NK-92 treated with Interleukin-12 subunit alpha and Interleukin-12 subunit beta, amount 100 ng/mL, for 24 hours (cell line): ENCODE measurements at regions not wholly inside any gene's neighbourhood (a gene's known extent, or its start where the extent isn't known, plus 50 kb on each side); places are given as distances from the start of the nearest gene placed in this dataset.

Experiments used
- DNase-seq: peaks from one replicate; lab custom pipeline; 2025; lab: John Stamatoyannopoulos, UW

DNA sequence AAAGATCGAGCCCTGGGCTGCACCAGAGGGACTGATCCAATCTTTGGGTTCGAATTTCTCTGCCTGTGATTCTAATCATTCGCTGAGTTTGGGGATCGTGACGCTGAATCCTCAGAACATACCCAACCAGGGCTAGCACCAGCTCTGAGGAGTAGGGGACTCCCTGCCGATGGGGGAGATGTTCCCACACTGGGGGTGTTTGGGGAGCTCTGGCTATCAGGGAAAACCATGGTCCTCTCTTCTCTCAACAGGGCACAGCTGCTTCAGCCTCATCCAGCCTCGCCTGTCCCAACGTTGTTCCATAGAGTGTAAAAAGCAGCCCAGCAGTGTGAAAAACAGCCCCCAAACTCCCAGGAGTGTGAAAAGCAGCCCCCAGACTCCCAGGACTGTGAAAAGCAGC, 136.6 kb downstream of the ANKRD60 start:
- DNase-seq = no peak

DNA sequence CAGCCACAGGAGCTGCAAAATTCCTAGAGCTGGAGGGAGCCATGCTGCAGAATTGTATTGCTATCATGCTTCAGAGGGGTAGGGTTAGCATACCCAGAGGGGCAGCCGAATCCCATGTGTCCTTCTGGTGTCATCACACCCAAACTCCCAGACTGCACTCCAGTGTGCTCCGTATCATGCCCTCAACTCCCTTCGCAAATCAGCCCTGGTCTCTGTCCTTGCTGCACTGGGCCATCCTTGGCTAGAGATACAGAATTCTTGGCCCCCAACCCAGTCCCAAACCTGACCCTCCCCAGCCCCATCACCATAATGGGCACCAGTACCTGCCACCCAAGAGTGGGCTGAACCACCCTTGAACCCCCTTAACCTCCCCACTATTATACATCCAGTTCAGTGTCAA, 138.3 kb downstream of the ANKRD60 start:
- no peak for DNase-seq

DNA sequence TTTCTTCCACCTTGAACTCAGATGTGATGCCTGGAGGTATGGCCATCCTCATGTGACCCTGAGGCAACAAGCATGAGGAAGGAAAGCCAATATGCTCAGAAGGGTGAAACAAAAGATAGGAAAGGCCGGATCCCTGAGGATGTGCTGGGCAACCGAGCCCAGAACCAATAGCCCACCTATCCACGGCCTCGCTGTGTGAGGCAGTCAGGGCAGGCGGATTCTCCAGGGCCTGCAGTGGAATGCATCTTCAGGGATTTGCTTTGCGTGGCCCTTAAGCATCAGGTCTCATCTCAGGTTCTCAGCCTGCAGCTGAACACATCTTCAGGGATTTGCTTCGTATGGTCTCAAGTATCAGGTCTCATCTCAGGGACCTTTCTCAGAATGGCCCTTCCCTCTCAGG, 139.8 kb downstream of the ANKRD60 start:
- DNase-seq = no peak

DNA sequence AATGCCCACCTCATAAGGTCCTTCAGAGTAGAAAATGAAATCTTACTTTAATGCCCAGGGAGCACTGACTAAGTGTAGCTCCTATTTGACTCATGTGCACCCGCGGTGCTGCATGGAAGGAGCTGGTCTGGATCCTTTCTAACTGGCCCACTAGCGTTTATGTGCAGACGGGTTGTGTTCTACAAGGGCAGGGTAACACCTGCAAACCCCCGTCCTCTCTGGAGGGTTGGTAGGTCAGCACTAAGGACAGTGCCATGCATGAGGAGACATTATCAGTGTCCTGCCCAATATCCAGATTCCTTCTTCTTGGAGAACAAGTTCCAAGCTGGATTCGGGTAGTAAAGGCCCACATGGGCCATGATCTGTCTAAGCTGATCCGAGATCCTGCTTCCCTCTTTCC, 140.3 kb downstream of the ANKRD60 start:
- DNase-seq = no peak

DNA sequence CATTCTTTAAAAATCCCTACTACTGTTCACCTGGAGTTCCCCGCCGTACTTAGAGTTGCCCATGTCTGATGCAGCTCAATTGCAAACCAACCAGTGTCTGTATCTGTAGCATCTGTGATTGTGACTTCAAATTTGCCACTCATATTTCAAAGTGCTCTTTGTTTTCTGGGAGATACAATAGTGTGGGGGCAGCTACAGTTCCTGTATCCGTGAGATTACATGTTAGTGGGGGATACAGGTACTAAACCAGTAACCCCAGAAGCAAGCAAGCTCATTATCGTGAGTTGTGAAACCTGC, 140.9 kb downstream of the ANKRD60 start:
- DNase-seq = no peak

DNA sequence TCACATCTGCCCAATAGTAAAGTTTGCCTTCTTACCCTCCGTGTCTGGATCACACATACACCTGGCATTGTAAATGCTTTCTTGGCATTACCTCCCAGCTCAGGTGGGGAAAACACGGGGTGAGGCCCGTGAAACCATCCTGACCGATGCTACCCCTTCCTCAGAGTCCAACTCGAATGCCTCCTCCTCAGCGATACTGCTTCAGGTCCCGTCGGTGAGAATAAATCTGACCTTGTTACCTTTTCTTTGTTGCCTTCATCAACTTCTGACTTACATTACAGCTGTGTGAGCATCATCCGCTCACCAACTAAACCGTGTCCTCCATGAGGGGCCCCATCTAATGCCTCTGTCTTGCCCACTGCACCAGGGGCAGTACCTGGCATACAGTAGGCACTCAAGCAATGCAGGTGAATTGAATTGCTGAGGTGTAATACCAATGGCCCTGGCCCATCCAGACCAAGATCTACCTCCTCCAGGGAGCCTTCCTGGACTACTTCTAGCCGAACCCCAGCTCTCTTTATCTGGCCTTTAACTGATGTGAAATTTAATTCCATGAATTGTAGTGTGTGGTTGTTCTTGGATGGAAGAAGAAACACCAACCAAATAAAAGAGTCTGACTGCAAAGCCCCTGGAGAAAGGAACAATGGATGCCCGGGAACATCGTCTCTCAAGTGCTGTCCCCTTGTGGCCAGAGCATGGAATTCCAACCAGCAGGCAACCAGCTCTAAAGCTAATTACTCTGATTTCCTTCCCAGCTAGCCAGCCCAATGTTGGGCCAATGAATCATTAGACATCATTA, 141.5 kb downstream of the ANKRD60 start:
- no peak for DNase-seq

DNA sequence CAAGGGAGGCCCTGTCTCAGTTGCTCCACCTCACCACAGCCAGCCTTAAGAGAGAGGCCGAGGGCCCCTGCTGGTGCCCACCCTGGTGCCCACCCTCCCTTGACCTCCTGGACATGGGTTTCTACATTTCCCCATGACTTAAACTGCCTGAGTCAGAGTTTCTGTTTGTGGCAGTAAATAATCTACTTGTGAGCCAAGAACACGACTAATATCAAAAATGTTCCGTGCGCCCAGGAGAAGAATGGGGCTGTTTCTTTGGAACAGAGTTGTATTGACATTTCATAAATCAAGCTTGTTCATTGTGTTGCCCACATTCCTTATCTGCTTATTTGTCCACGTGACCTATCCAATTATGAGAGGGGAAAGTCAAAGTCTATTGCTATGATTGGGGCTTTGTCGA, 143.5 kb downstream of the ANKRD60 start:
- no peak for DNase-seq

DNA sequence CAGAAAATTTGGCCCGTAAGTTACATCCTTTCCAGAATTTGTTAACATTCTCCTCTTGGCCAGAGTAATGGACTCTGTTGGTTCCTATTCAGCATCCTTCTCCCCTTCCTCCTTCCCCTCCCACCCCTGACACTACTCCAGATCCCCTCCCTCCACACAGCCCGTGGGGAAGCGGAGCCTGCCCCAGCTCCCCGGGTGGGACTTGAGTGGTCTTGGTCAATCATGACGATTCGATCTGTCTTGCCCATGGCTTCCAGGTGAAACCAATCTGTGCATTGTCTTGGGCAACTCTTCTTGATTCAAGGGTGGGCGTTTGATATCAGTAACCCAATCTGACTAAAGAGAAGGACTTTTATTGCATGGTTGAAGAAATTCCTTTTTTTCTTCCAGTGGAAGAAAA, 143.9 kb downstream of the ANKRD60 start:
- DNase-seq = no peak

DNA sequence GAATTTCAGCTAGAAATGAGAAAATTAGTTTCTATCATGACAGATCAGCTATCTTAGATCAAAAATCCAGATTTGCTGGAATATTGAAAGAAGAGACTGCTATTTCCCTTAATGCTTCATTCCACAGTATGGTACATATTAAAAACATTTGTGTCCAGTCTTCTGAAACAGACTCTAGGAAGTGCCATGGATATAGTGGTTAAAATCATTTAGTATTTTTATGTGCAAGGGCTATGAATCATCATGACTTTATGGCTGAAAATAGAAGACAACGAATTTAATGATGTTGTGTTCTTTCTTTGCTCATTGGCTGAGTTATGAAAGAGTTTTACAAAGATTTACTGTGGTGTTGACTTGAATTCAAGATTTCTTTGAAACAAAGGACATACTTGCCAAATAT, 146.6 kb downstream of the ANKRD60 start:
- no peak for DNase-seq

DNA sequence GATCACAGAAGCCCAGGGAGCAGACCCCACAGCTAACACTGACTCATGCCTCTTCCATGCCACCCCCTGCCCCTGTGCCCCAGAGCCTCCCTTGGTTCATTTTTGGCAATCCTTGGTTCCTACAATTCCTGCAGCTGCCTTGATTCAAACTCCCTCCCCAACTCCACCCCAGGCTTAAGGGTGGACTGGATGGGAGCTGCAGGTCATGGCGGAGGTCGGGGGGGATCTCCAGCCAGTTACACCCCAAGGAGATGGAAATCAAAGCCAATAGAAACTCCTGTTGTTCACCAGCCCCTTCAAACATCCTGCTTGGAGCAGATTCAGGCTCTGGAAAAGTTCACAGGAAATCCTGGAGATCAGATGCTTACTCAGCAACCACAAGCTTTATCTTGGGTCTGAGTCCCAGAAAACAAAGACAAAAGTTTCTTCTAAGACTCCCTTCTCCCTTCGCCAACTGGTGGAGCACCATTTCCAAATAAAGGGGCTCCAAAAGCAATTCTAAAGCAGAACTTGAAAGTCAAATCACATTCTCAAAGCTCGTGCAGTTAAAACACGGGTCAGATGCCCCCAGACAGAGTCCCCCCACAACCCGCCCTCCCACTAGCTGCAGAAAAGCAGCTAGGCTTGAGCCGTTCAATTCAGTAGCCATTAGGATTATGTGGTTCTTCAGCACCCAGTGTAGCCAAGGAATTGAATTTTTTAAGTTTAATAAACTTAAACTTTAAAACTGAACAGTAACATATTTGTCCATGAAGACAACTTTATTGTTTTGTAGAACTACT, 149.5 kb downstream of the ANKRD60 start:
- DNase-seq = no peak

DNA sequence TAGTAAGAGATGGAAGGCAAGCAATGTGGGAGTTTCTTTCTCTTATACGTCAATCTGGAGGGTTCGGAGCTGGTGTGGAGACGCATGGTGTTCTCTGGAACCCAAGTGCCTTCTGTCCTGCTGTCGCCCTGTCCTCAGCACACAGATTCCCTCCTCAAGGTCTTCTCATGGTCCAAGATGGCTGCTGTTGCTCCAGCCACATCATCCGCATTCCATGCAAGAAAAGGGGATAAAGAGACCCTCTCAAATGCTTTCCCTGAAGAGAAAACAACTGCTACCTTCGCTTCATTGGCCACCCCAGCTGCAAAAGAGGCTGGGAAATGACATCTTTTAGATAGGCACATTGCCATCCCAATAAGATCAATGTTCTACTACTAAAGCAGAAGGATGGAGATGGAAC, 151.2 kb downstream of the ANKRD60 start:
- no peak for DNase-seq

DNA sequence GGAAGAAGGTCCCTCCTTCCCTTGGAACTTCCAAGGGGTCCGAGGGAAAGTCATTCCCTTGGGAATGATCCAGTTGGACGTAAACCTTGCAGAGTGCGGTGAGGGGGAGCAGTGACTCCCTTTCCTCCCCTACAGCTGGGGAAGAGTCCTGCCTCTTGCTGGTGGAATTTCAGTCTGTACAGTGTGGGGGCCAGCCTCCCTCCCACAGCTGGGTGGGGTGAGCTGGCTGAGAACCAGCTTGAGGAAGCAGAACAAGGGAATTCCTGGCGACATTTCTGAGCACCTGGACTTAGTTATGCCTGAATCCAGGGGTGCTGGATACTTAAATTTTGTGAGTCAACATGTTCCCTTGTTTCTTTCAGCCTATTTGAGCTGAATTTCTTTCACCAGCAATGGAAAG, 152.0 kb downstream of the ANKRD60 start:
- no peak for DNase-seq

DNA sequence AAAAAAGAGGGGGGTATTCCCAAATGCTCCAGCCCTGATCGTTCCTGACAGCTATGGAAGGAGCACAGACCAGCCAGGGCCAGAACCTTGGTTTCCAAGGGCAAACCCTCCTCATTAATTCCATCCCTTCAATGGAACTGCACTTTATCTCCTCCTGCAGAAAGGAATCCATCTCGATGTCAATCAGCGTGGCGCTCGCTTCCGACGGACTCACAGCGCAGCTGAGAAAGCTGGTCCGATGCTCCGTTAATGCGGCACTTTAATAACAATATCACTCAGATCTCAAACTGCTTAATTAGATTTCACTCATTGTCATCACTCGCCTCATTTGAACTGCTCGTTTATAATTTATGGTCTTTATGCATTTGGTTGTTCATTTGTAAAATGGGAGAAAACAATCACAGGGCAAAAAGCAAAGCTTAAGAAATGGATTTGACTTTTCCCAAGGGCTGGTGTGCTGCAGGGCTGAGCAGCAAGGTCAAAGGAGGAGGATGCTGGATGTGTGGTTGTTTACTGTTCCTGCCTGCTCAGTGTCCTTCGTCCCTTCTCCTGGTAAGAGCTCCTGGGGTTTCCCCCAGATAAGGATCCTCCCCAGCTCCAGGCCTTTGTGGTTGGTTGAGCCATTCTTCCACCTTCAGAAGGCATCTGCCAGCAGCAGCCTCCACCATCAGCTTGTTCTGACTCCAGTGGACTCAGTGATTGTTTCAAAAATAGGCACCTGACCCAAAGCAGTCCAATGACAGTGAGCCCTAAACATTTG, 152.7 kb downstream of the ANKRD60 start:
- no peak for DNase-seq

DNA sequence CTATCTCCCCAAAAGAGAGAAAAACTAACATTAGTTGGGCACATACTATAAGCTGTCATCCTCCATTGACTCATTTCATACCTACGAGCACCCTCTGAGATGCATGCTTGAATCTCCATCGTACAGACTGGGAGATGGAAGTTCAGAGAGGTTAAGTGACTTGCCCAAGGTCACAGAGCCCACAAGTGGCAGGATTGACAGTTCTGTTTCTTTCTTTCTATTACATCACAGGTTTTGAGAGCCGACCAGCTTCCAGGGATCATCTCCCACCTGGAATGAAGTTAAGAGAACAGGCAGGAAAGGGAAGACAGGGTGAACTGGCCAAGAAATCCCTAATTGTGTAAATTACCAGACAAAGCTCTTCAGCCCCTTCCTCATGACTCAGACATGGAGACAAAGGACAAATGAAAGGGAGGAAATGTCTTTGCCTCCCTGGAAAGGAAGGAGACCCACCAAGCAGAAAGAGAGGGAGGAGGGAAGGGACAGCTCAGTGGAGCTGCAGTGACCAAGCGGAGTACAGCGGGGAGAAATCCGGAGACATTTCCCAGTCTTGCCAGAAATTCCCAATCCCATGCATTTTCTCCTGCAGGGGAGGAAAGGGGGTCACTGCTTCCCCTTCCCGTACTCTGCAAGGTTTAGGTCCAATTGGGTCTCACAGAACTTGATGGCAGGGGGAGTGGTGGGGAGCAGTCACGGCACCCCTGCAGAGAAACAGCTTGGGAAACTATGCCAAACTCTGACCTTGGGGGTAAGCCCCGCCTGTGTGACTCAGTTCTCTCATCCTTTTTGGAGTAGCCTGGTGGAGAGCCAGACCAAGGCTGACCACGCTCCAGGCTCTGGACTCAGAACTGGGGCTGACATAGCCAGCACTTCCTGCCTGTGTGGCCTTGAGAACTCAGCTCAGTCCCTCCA, 154.3 kb downstream of the ANKRD60 start:
- DNase-seq = no peak

DNA sequence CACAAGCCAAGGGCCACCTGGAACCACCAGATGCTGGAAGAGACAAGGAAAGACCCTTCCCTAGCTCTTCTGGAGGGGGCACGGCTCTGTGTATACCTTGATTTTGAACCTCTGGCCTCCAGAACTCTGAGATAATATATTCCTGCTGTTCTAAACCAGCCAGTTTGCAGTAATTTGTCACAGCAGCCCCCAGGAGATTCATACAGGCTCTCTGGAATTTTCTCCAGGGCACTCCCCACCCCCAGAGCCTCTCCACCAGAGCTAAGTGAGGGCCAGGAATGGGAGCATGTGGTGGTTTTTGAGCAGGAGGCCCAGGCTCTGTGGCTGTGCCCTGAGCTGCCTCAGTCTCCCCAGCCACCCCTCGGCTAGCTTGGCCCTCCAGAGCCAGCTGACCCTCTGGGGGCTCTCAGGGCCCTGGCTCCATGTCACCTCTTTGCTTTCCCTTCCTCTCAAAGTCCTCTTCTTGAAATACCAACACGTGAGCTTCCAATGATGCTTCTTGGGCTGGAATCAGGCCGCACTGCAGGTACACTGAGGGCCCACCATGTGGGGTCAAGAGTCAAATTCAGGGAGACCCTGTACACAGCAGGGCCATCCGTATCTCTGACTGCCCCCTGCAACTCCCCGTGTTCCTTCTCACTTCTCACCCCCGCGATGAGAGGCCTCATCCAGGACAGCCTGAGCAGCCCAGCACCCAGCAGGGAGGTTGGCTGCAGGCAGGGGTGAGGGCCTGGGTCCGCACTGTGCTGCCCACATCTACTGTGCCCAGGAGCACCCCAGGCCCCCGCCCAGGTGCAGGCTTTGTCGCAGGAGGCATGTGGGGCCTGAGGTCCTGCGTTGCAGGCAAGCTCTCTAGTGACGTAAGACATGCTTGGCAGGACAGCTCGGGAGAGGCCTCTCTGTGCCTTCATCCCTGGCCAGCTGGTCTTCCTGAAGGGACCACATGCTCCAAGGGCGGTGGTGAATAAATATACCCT, 155.5 kb downstream of the ANKRD60 start:
- no peak for DNase-seq

DNA sequence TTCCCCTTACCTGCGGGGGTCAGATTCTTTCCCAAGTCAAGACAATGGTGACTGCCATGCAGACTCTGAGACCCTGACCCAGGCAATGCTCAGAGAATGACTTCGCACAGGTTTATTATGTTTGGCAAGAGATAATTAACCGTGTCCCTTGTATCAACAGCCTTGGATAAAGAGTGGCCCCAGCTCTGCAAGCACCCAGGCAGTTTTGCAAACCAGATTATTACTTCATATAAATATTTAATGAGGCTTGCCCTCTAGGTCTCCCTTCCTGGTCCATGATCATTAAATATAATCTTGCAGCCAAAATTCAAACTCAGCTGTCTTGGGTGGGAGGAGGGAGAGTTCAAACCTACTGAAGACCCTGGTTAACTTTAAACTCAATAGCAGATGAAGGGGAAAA, 156.5 kb downstream of the ANKRD60 start:
- no peak for DNase-seq

DNA sequence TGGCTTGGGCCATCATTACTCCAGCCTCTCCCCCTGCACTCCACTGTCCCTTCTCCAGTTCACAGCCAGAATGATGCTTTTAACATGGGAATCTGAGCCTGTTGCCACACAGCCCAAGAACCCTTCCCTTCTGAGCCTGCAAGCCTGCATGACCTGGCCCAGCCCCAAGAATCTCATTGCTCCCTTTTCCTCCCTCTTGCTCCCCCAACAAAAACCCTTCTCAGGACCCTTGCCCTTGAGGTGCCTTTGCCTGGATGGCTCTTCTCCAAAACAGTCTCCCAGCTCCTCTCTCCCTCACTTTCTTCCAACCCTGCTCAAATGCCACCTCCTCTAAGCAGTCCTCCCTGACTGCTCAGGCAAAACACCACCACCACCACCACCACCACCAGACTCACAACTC, 157.2 kb downstream of the ANKRD60 start:
- DNase-seq = no peak

DNA sequence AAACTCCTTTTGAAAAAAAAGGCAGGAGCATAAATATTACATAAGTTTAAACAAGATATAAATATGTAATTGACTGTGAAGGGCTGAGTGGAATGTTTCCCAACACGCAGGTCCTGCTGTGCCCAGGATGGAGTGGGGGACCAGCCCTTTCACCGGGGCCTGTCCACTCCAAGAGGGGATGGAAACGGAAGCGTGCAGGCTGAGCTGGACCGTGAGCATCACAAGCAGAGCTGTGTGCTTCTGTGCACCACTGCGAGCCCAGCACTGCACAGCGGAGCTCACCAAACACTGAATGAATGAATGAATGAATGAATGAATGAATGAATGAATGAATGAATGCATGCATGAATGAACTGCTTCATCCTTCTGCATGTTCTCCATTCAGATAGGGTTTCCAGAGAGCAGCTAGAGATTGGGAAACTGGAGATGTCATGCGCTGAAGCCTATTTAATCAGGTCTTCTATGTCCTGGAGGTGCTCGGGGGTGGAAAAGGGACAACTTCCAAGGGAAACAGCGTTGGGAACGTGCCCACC, 157.7 kb downstream of the ANKRD60 start:
- no peak for DNase-seq

DNA sequence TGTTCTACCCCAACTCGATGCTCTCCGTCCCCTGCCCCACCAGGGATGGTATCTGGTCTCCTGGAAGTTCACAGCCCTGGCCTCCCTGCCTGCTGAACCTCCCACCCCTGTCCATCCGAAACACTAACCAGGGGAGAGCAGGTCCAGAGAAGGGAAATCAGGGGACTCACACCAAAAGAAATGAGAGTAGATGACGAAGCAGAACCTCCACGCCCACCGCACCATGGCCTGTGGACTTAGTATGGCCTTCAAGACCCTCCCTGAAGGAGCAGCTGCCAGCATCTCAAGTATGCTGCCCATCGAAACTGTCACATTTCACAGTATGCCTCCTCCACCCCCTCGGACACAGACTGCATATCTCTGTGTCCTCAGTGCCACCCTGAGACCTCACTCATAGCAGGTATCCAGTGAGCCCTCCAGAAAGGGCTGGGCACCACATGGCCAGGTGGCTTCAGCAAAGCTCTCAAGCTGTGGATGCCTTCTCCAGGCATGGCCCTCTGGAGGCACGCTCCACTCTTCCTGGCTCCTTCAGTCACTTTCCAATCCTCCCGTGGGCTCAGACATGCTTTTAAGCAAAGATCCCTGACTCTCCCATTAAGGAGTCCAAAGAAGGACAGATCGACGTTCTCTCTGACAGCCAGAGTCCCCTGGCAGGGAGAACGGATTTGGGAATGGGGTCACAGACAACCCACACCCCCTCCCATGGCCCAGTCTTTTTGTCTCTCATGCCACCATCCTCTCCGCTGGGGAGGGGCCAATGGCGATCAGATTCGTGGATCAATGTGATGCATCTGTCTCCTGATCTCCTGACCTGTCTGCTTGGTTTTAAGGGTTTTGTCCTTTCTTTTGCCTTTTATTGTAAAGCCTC, 158.4 kb downstream of the ANKRD60 start:
- no peak for DNase-seq

DNA sequence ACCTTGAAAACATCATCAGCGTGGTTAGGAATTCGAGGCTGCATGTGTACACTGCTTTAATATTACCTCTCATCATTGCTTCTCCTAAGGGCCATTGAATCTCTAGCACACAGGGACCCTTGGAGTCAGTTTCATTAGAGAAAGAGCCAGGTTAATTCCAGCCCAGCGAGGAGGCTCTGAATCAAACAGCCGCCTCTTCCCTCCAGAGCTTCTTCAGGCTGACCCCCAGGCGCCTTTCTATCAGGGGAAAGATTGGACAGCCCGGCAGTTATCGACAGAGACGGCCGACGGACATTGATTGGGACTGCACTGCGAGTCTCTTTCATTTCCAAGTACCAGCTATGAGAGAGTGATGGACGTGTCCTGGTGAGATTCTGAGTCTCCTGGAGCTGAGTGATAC, 159.2 kb downstream of the ANKRD60 start:
- no peak for DNase-seq
